ENCODE measurements at regions not wholly inside any gene's neighbourhood (a gene's known extent, or its start where the extent isn't known, plus 50 kb on each side); places are given as distances from the start of the nearest gene placed in this dataset.

GRCh38 chr13:74221752-74222151 lies 87.5 kb upstream of the KLF12 start:
- no peak overlapping the region for H3K9ac ChIP-seq (ENCODE audit: low read length in 2 of 2)
- no peaks in the 10 kb centered on the region for H3K36me3 ChIP-seq (ENCODE audit: control insufficient read depth in 2 of 2, insufficient read depth in 2 of 2, low read length in 2 of 2)
- H3K4me1 ChIP-seq (ENCODE audit: control insufficient read depth, insufficient read depth, low read length), result no peaks in the 10 kb centered on the region
- no peak overlapping the region for H3K4me3 ChIP-seq (ENCODE audit: low read length in 2 of 2)
- H3K27me3 ChIP-seq (ENCODE audit: control insufficient read depth in 1 of 2, insufficient read depth in 2 of 2, low read length in 2 of 2), result no peaks in the 10 kb centered on the region
- H3K9me3 ChIP-seq (ENCODE audit: control insufficient read depth in 2 of 2, low read length in 2 of 2), result no peaks in the 10 kb centered on the region
- H3K27ac ChIP-seq (ENCODE audit: low read length), result no peak overlapping the region

GRCh38 chr13:74219566-74219965 lies 85.4 kb upstream of the KLF12 start:
- Histone ChIP-seq H3K4me3 (ENCODE audit: low read length in 2 of 2) (no peak overlapping the region), H3K9me3 (ENCODE audit: control insufficient read depth in 2 of 2, low read length in 2 of 2) (no peaks in the 10 kb centered on the region), H3K36me3 (ENCODE audit: control insufficient read depth in 2 of 2, insufficient read depth in 2 of 2, low read length in 2 of 2) (no peaks in the 10 kb centered on the region), H3K27ac (ENCODE audit: low read length) (no peak overlapping the region), H3K27me3 (ENCODE audit: control insufficient read depth in 1 of 2, insufficient read depth in 2 of 2, low read length in 2 of 2) (no peaks in the 10 kb centered on the region), H3K4me1 (ENCODE audit: control insufficient read depth, insufficient read depth, low read length) (no peaks in the 10 kb centered on the region), H3K9ac (ENCODE audit: low read length in 2 of 2) (no peak overlapping the region)

- no peaks in the 10 kb centered on the region for H3K4me1 ChIP-seq (ENCODE audit: control insufficient read depth, insufficient read depth, low read length)
- H3K9ac ChIP-seq (ENCODE audit: low read length in 2 of 2), result no peak overlapping the region
- H3K4me3 ChIP-seq (ENCODE audit: low read length in 2 of 2), result no peak overlapping the region
- no peaks in the 10 kb centered on the region for H3K27me3 ChIP-seq (ENCODE audit: control insufficient read depth in 1 of 2, insufficient read depth in 2 of 2, low read length in 2 of 2)
- no peaks in the 10 kb centered on the region for H3K36me3 ChIP-seq (ENCODE audit: control insufficient read depth in 2 of 2, insufficient read depth in 2 of 2, low read length in 2 of 2)
- H3K27ac ChIP-seq (ENCODE audit: low read length), result no peak overlapping the region
- H3K9me3 ChIP-seq (ENCODE audit: control insufficient read depth in 2 of 2, low read length in 2 of 2), result no peaks in the 10 kb centered on the region
Observed at GRCh38 chr13:74218291-74218690, 84.1 kb upstream of the KLF12 start.

GRCh38 chr13:74217811-74218210 lies 83.6 kb upstream of the KLF12 start:
- Histone ChIP-seq H3K27me3 (ENCODE audit: control insufficient read depth in 1 of 2, insufficient read depth in 2 of 2, low read length in 2 of 2) (no peaks in the 10 kb centered on the region), H3K9me3 (ENCODE audit: control insufficient read depth in 2 of 2, low read length in 2 of 2) (no peaks in the 10 kb centered on the region), H3K36me3 (ENCODE audit: control insufficient read depth in 2 of 2, insufficient read depth in 2 of 2, low read length in 2 of 2) (no peaks in the 10 kb centered on the region), H3K9ac (ENCODE audit: low read length in 2 of 2) (no peak overlapping the region), H3K4me1 (ENCODE audit: control insufficient read depth, insufficient read depth, low read length) (no peaks in the 10 kb centered on the region), H3K27ac (ENCODE audit: low read length) (no peak overlapping the region), H3K4me3 (ENCODE audit: low read length in 2 of 2) (no peak overlapping the region)

- Histone ChIP-seq H3K27ac (ENCODE audit: low read length) (no peak overlapping the region), H3K4me3 (ENCODE audit: low read length in 2 of 2) (no peak overlapping the region), H3K9me3 (ENCODE audit: control insufficient read depth in 2 of 2, low read length in 2 of 2) (no peaks in the 10 kb centered on the region), H3K36me3 (ENCODE audit: control insufficient read depth in 2 of 2, insufficient read depth in 2 of 2, low read length in 2 of 2) (no peaks in the 10 kb centered on the region), H3K9ac (ENCODE audit: low read length in 2 of 2) (no peak overlapping the region), H3K4me1 (ENCODE audit: control insufficient read depth, insufficient read depth, low read length) (peaks cover 3% of the 10 kb centered on the region), H3K27me3 (ENCODE audit: control insufficient read depth in 1 of 2, insufficient read depth in 2 of 2, low read length in 2 of 2) (no peaks in the 10 kb centered on the region)
Observed at GRCh38 chr13:74215420-74215819, 81.2 kb upstream of the KLF12 start.

- H3K4me3 ChIP-seq (ENCODE audit: low read length in 2 of 2), result no peak overlapping the region
- H3K27ac ChIP-seq (ENCODE audit: low read length), result no peak overlapping the region
- H3K9me3 ChIP-seq (ENCODE audit: control insufficient read depth in 2 of 2, low read length in 2 of 2), result no peaks in the 10 kb centered on the region
- peaks cover 3% of the 10 kb centered on the region for H3K4me1 ChIP-seq (ENCODE audit: control insufficient read depth, insufficient read depth, low read length)
- H3K36me3 ChIP-seq (ENCODE audit: control insufficient read depth in 2 of 2, insufficient read depth in 2 of 2, low read length in 2 of 2), result no peaks in the 10 kb centered on the region
- H3K9ac ChIP-seq (ENCODE audit: low read length in 2 of 2), result no peak overlapping the region
- no peaks in the 10 kb centered on the region for H3K27me3 ChIP-seq (ENCODE audit: control insufficient read depth in 1 of 2, insufficient read depth in 2 of 2, low read length in 2 of 2)
Observed at GRCh38 chr13:74214321-74214720, 80.1 kb upstream of the KLF12 start.

GRCh38 chr13:74210693-74211393 lies 76.6 kb upstream of the KLF12 start:
- Histone ChIP-seq H3K9me3 (ENCODE audit: control insufficient read depth in 2 of 2, low read length in 2 of 2) (no peaks in the 10 kb centered on the region), H3K36me3 (ENCODE audit: control insufficient read depth in 2 of 2, insufficient read depth in 2 of 2, low read length in 2 of 2) (no peaks in the 10 kb centered on the region), H3K9ac (ENCODE audit: low read length in 2 of 2) (no peak overlapping the region), H3K4me1 (ENCODE audit: control insufficient read depth, insufficient read depth, low read length) (peaks cover 3% of the 10 kb centered on the region), H3K27me3 (ENCODE audit: control insufficient read depth in 1 of 2, insufficient read depth in 2 of 2, low read length in 2 of 2) (no peaks in the 10 kb centered on the region), H3K27ac (ENCODE audit: low read length) (no peak overlapping the region), H3K4me3 (ENCODE audit: low read length in 2 of 2) (no peak overlapping the region)

- Histone ChIP-seq H3K27me3 (ENCODE audit: control insufficient read depth in 1 of 2, insufficient read depth in 2 of 2, low read length in 2 of 2) (no peaks in the 10 kb centered on the region), H3K4me3 (ENCODE audit: low read length in 2 of 2) (no peak overlapping the region), H3K9me3 (ENCODE audit: control insufficient read depth in 2 of 2, low read length in 2 of 2) (no peaks in the 10 kb centered on the region), H3K9ac (ENCODE audit: low read length in 2 of 2) (no peak overlapping the region), H3K4me1 (ENCODE audit: control insufficient read depth, insufficient read depth, low read length) (peaks cover 9% of the 10 kb centered on the region), H3K36me3 (ENCODE audit: control insufficient read depth in 2 of 2, insufficient read depth in 2 of 2, low read length in 2 of 2) (no peaks in the 10 kb centered on the region), H3K27ac (ENCODE audit: low read length) (no peak overlapping the region)
Observed at GRCh38 chr13:74206855-74207254, 72.7 kb upstream of the KLF12 start.

GRCh38 chr13:74206061-74206561 lies 71.9 kb upstream of the KLF12 start:
- Histone ChIP-seq H3K4me3 (ENCODE audit: low read length in 2 of 2) (no peak overlapping the region), H3K27ac (ENCODE audit: low read length) (no peak overlapping the region), H3K4me1 (ENCODE audit: control insufficient read depth, insufficient read depth, low read length) (peaks cover 9% of the 10 kb centered on the region), H3K36me3 (ENCODE audit: control insufficient read depth in 2 of 2, insufficient read depth in 2 of 2, low read length in 2 of 2) (no peaks in the 10 kb centered on the region), H3K9ac (ENCODE audit: low read length in 2 of 2) (no peak overlapping the region), H3K9me3 (ENCODE audit: control insufficient read depth in 2 of 2, low read length in 2 of 2) (no peaks in the 10 kb centered on the region), H3K27me3 (ENCODE audit: control insufficient read depth in 1 of 2, insufficient read depth in 2 of 2, low read length in 2 of 2) (no peaks in the 10 kb centered on the region)

- Histone ChIP-seq H3K27ac (ENCODE audit: low read length) (no peak overlapping the region), H3K9me3 (ENCODE audit: control insufficient read depth in 2 of 2, low read length in 2 of 2) (no peaks in the 10 kb centered on the region), H3K36me3 (ENCODE audit: control insufficient read depth in 2 of 2, insufficient read depth in 2 of 2, low read length in 2 of 2) (no peaks in the 10 kb centered on the region), H3K4me1 (ENCODE audit: control insufficient read depth, insufficient read depth, low read length) (peaks cover 5% of the 10 kb centered on the region), H3K4me3 (ENCODE audit: low read length in 2 of 2) (no peak overlapping the region), H3K9ac (ENCODE audit: low read length in 2 of 2) (no peak overlapping the region), H3K27me3 (ENCODE audit: control insufficient read depth in 1 of 2, insufficient read depth in 2 of 2, low read length in 2 of 2) (no peaks in the 10 kb centered on the region)
Observed at GRCh38 chr13:74205313-74205690, 71.1 kb upstream of the KLF12 start.

GRCh38 chr13:74204602-74205312 lies 70.6 kb upstream of the KLF12 start:
- H3K4me1 ChIP-seq (ENCODE audit: control insufficient read depth, insufficient read depth, low read length), result peaks cover 5% of the 10 kb centered on the region
- H3K9me3 ChIP-seq (ENCODE audit: control insufficient read depth in 2 of 2, low read length in 2 of 2), result no peaks in the 10 kb centered on the region
- H3K4me3 ChIP-seq (ENCODE audit: low read length in 2 of 2), result no peak overlapping the region
- H3K36me3 ChIP-seq (ENCODE audit: control insufficient read depth in 2 of 2, insufficient read depth in 2 of 2, low read length in 2 of 2), result no peaks in the 10 kb centered on the region
- no peak overlapping the region for H3K27ac ChIP-seq (ENCODE audit: low read length)
- H3K9ac ChIP-seq (ENCODE audit: low read length in 2 of 2), result no peak overlapping the region
- H3K27me3 ChIP-seq (ENCODE audit: control insufficient read depth in 1 of 2, insufficient read depth in 2 of 2, low read length in 2 of 2), result no peaks in the 10 kb centered on the region

Measured in stomach smooth muscle (tissue), 2 donors.